ENCODE measurements at regions not wholly inside any gene's neighbourhood (a gene's known extent, or its start where the extent isn't known, plus 50 kb on each side); places are given as distances from the start of the nearest gene placed in this dataset.

- no peaks in the 10 kb centered on the region for H3K27me3 ChIP-seq (ENCODE audit: insufficient read depth, low read length, poor library complexity, severe bottlenecking)
- no peaks in the 10 kb centered on the region for H4K20me1 ChIP-seq (ENCODE audit: insufficient read depth, low read length, poor library complexity, severe bottlenecking)
- H3K4me3 ChIP-seq (ENCODE audit: low read length, poor library complexity, severe bottlenecking), result no peak overlapping the region
- TF ChIP-seq CTCF (conservative IDR thresholded peaks at IDR 0.05; ENCODE audit: low read length), result no peak
- TF ChIP-seq EZH2phosphoT487 (IDR thresholded peaks at IDR 0.05; ENCODE audit: borderline replicate concordance), result no peak
- H2AFZ ChIP-seq (ENCODE audit: low read length), result no peak overlapping the region
- H3F3A ChIP-seq (ENCODE audit: low read depth), result no peaks in the 10 kb centered on the region
- no peaks in the 10 kb centered on the region for H3K36me3 ChIP-seq (ENCODE audit: insufficient read depth, low read length)
- no peaks in the 10 kb centered on the region for H3K79me2 ChIP-seq (ENCODE audit: insufficient read depth, low read length)
- H3K4me1 ChIP-seq (ENCODE audit: insufficient read depth, low read length, poor library complexity, severe bottlenecking), result no peaks in the 10 kb centered on the region
- no peaks in the 10 kb centered on the region for H3K9me3 ChIP-seq (ENCODE audit: insufficient read depth, low read depth, low read length)
- no peak overlapping the region for H3K4me2 ChIP-seq (ENCODE audit: low read depth, low read length, poor library complexity, severe bottlenecking)
- no peak overlapping the region for H3K9ac ChIP-seq (ENCODE audit: low read depth, low read length, poor library complexity, severe bottlenecking)
- no peaks in the 10 kb centered on the region for H3K9me2 ChIP-seq (replicated peaks; ENCODE audit: low read depth, low read length)
Measured at GRCh38 chr18:49731860-49732311, 81.4 kb downstream of the ACAA2 start.

GRCh38 chr18:49731421-49731841 is 81.9 kb downstream of the ACAA2 start:
- H3K4me2 ChIP-seq (ENCODE audit: low read depth, low read length, poor library complexity, severe bottlenecking), result no peak overlapping the region
- H3K9me2 ChIP-seq (replicated peaks; ENCODE audit: low read depth, low read length), result no peaks in the 10 kb centered on the region
- H2AFZ ChIP-seq (ENCODE audit: low read length), result no peak overlapping the region
- H3K79me2 ChIP-seq (ENCODE audit: insufficient read depth, low read length), result no peaks in the 10 kb centered on the region
- no peak overlapping the region for H3K9ac ChIP-seq (ENCODE audit: low read depth, low read length, poor library complexity, severe bottlenecking)
- no peaks in the 10 kb centered on the region for H4K20me1 ChIP-seq (ENCODE audit: insufficient read depth, low read length, poor library complexity, severe bottlenecking)
- H3F3A ChIP-seq (ENCODE audit: low read depth), result no peaks in the 10 kb centered on the region
- no peak for TF ChIP-seq EZH2phosphoT487 (IDR thresholded peaks at IDR 0.05; ENCODE audit: borderline replicate concordance)
- no peak for TF ChIP-seq CTCF (conservative IDR thresholded peaks at IDR 0.05; ENCODE audit: low read length)
- no peaks in the 10 kb centered on the region for H3K4me1 ChIP-seq (ENCODE audit: insufficient read depth, low read length, poor library complexity, severe bottlenecking)
- no peak overlapping the region for H3K4me3 ChIP-seq (ENCODE audit: low read length, poor library complexity, severe bottlenecking)
- no peaks in the 10 kb centered on the region for H3K27me3 ChIP-seq (ENCODE audit: insufficient read depth, low read length, poor library complexity, severe bottlenecking)
- no peaks in the 10 kb centered on the region for H3K36me3 ChIP-seq (ENCODE audit: insufficient read depth, low read length)
- no peaks in the 10 kb centered on the region for H3K9me3 ChIP-seq (ENCODE audit: insufficient read depth, low read depth, low read length)

GRCh38 chr18:49730951-49731391 is 82.4 kb downstream of the ACAA2 start:
- no peak overlapping the region for H2AFZ ChIP-seq (ENCODE audit: low read length)
- H3K9me2 ChIP-seq (replicated peaks; ENCODE audit: low read depth, low read length), result no peaks in the 10 kb centered on the region
- no peaks in the 10 kb centered on the region for H3K36me3 ChIP-seq (ENCODE audit: insufficient read depth, low read length)
- H3K27me3 ChIP-seq (ENCODE audit: insufficient read depth, low read length, poor library complexity, severe bottlenecking), result no peaks in the 10 kb centered on the region
- no peaks in the 10 kb centered on the region for H3K4me1 ChIP-seq (ENCODE audit: insufficient read depth, low read length, poor library complexity, severe bottlenecking)
- no peak overlapping the region for H3K4me2 ChIP-seq (ENCODE audit: low read depth, low read length, poor library complexity, severe bottlenecking)
- TF ChIP-seq EZH2phosphoT487 (IDR thresholded peaks at IDR 0.05; ENCODE audit: borderline replicate concordance), result no peak
- no peak for TF ChIP-seq CTCF (conservative IDR thresholded peaks at IDR 0.05; ENCODE audit: low read length)
- H3F3A ChIP-seq (ENCODE audit: low read depth), result no peaks in the 10 kb centered on the region
- no peak overlapping the region for H3K9ac ChIP-seq (ENCODE audit: low read depth, low read length, poor library complexity, severe bottlenecking)
- no peaks in the 10 kb centered on the region for H3K9me3 ChIP-seq (ENCODE audit: insufficient read depth, low read depth, low read length)
- H3K4me3 ChIP-seq (ENCODE audit: low read length, poor library complexity, severe bottlenecking), result no peak overlapping the region
- H4K20me1 ChIP-seq (ENCODE audit: insufficient read depth, low read length, poor library complexity, severe bottlenecking), result no peaks in the 10 kb centered on the region
- no peaks in the 10 kb centered on the region for H3K79me2 ChIP-seq (ENCODE audit: insufficient read depth, low read length)
